HG03097 (cell line): ENCODE measurements at regions not wholly inside any gene's neighbourhood (a gene's known extent, or its start where the extent isn't known, plus 50 kb on each side); places are given as distances from the start of the nearest gene placed in this dataset.

Experiments used
- ATAC-seq: cut with Tn5 transposase; IDR thresholded peaks from one replicate; pipeline ENCODE4 v1.9.1; 2021; ENCODE audit not compliant: unreplicated experiment, low FRiP score

- no peak for ATAC-seq
These were observed 53.1 kb downstream of the ATXN3L start for GRCh38 chrX:13266641-13267345.

DNA sequence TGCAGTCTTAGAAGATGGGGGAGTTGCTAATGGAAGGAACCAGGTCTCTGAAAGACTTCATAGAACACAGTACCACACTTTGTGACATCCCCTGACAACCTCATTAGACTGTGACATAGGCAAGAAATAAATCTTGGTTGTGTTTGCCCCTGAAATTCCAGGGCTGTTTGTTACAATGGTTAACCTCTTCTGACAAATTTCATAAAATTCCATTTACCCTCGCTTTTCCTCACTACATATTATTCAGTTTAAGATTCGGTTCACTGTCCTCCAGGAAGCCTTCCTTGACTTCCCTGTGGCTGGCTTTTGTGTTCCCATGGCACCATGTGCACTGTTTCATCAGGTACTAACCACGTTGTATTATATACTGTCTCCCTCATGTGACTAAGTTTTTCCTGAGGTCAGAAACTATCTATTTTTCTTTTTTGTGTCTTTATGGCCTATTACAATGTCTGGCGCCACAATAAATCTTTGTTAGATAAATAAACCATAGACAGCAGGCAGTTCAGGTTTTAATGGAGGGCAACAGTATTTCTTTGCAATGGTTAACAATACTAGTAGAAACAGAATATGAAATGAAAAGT, 54.2 kb downstream of the ATXN3L start:
- ATAC-seq = no peak

DNA sequence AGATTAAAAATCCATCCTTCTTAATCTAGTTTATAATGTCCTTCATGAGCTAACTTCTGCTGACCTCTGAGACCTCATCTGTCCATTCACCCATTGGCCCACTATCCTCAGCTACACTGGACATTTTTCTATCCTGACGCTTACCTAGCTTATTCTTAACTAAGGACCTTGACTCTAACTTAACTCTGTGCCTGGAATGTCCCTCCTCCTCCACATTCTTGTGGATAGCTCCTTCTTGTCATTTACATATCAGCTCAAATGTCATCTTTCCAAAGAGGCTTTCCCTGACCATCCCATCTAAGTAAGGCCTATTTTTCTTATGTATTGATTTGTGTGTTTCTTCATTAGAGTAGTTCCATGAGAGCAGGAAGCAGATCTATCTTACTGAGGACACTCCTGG, 54.7 kb downstream of the ATXN3L start:
- no peak for ATAC-seq

- no peak for ATAC-seq
These were observed 56.1 kb downstream of the ATXN3L start for GRCh38 chrX:13263560-13264251.

DNA sequence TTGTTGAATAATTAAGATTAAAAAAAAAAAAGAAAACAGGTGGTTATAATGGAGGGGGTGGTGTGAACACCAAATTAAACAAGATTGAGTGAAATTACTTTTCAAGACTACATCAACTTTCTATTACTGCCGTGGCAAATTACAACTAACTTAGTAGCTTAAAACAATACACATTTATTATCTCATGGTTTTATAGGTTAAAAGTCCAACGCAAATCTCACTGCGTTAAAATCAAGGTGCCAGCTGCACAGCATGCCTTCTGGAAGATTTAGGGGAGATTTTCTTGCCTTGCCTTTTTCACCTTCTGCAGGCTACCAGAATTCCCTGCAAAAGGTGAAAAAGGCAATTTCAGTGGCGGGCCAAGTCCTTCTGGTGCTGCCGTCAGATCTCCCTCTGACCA, 58.5 kb downstream of the ATXN3L start:
- ATAC-seq = no peak

GRCh38 chrX:13260598-13260997, 59.3 kb downstream of the ATXN3L start:
- ATAC-seq = no peak

GRCh38 chrX:13258725-13259124, 61.1 kb downstream of the ATXN3L start:
- ATAC-seq = no peak

GRCh38 chrX:13258052-13258444, 61.8 kb downstream of the ATXN3L start:
- ATAC-seq = peak; percentile 5

GRCh38 chrX:13257223-13258051, 62.4 kb downstream of the ATXN3L start:
- ATAC-seq = peak; percentile 46

DNA sequence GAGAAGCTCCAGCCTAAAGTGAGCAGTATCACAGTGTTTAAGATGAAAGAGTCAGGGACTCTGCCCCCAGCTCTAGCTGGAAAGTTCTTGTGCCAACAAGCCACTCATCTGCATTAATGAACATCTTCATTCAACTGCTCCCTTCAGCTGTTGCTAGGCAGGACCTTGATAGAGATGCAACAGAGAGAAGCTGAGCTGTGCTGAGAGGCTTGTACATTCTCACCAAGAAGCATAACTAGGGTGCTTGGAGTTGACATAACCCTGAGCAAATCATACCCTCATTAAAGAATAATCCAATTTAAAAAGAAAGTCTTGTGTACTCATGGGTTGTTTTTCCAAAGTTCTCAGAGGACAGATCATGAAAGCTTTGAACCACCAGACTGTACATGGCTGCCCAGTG, 63.2 kb downstream of the ATXN3L start:
- no peak for ATAC-seq

DNA sequence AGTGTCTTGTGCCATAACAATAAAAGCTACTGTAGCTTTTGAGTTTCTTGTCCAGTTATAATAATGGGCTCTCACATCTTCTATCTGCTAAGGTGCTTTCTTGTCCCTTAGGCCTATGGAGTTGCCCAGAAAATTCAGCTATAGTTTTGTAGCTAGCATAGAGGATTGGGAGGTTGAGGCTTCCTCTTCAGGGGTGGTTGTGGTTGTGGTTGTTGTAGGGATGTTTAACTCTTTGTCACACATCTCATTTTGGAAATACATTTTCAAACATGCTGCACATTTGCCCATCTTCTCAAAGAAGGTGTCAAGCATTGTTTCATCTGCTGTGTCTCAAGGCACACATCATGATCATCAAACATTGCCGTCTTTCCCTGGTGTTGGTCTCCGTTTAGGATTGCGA, 65.0 kb downstream of the ATXN3L start:
- no peak for ATAC-seq

- no peak for ATAC-seq
These were observed 65.6 kb downstream of the ATXN3L start for GRCh38 chrX:13254076-13254785.

DNA sequence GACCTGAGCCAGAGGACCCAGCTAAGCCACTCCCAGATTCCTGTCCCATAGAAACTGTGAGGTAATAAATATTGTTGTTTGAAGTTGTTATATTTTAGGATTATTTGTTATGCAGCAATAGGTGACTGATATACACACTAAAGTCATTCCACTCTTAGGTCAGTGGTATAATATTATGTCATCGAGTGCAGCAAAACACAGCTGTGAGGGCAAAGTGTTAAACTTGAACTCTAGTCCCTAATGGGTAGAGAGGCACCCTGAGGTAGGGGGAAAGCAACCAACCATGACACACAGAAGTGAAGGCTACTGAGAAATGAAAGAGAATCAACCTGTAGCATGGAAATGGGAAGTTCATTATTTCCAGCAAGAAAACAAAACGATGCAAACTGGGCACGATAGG, 66.6 kb downstream of the ATXN3L start:
- ATAC-seq = no peak

- ATAC-seq = no peak
These were observed 67.1 kb downstream of the ATXN3L start for GRCh38 chrX:13252726-13253125.

DNA sequence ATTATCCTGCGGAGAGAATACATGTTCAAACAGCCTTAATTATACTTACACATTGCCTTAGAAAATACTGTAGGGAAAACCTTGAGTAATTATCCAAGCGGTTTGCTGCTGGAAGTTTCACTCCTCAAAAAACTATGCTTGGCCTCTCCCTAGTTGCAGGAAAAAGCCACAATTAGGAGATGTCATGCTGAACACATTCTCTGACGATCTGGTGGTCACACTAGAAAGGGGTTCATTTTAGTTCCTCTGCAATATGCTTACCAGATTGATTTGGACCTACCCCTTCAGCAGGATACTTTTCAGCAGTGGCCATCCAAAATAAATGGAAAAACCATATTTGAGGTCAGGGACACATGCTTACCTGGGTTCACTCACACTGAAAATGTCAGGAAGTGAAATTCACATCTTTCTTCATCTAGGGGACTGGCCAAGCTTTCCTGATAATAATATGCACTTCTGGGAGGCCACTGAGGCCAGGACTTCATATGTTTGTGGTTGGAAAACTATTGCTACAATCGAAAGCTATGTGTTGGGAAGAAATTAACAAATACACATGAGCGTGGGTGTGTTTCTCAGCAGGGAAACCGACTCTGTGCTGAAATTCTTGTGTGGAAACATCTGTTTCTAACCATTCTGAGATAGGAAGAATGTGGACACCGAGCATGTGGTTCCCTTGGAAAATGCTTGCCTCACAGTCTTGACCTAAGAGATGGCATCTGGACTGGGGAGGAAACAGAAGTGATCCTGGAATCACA, 68.8 kb downstream of the ATXN3L start:
- ATAC-seq = no peak

GRCh38 chrX:13248867-13249486, 70.9 kb downstream of the ATXN3L start:
- no peak for ATAC-seq

GRCh38 chrX:13239272-13239671, 80.6 kb downstream of the ATXN3L start:
- no peak for ATAC-seq

- ATAC-seq = no peak
These were observed 83.9 kb downstream of the ATXN3L start for GRCh38 chrX:13235930-13236329.

GRCh38 chrX:13232484-13232883, 87.4 kb downstream of the ATXN3L start:
- ATAC-seq = no peak
